ENCODE measurements at regions not wholly inside any gene's neighbourhood (a gene's known extent, or its start where the extent isn't known, plus 50 kb on each side); places are given as distances from the start of the nearest gene placed in this dataset.

DNA sequence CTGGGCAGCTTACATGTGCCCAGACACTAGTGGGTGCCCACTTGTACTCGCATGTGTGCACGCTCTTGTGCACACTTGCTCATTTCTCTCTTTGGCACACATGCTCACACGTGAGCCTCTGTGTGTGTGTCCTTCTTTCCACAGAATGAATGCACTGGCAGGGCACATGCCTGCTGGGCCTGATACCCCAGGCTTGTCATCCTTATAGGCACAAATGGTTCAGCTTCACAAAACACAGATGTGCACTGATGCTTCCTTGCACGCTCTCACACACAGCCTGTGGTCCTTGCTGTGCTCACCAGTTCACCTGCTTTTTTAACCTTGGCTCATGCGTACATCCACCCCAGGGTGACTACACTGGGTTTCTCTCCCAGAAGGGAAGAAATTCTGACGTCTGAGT is 174.8 kb downstream of the BUD13 start:
- DNase-seq, result no peak

DNA sequence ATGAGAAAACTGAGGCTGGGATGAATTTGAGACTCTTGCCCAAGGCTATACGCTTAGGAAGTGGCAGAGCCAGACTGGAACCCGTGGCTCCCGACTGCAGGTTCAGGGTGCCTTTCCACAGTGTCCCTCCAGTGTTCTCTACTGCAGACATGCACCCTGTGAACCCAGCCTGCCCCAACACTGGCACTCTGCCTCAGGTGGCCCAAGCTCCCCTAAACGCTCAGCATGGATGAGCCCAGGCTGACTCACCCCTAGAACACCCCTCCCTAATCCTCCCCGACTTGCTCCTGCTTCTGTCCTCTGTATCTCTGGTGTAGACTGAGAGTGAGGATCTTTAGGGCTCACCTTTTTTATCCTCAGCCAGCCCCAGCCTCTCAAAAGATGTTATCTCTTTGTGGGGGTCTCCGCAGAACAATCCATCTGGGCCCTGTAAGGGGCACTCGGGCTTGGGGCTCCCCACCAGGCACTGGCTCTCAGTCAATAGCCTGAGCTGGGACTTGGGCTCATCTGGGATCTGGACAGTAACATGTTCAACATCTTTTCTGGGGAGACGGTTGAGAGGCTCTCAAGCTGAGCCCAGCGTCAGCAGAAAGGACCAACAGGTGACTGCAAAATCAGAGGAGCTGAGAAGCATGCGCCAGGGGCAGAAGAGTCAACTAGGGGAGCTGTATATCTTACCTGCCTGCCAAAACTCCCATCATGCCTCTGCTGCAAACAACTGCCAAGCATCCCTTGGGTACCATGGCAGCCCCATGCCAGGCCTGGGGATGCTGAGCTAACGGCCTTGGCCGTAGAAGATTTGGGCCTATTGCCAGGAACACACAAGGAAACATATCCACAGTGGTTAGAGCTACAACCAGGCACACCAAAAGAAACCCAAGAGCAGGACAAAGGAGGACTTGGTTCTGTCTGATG is 176.2 kb downstream of the BUD13 start:
- no peak for DNase-seq

DNA sequence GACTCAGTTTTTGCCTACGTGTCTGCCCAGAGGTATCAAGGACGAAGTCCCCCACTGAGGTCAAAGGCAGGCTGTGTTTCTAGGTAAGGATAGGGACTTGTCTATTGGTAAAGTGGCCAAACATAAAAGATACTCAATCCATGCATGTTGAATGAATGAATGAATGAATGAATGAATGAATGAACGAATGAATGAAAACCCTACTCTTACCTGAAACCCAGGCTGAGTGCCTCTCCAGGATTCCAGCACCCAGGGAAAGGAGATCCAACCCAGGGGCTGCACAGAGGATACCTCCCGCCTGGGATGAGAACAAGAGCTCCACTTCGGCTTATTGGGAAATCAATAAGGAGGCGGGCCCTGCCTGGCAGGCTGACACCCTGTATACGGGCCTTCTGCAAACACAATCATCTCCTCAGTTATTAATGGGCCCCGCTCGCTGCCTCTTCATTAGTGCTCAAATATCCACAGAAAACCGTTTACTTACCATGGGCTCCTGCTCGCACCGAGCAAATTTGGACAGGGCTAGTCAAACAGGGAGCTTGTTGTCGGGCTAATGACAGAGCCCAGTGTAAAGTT is 177.4 kb downstream of the BUD13 start:
- no peak for DNase-seq

DNA sequence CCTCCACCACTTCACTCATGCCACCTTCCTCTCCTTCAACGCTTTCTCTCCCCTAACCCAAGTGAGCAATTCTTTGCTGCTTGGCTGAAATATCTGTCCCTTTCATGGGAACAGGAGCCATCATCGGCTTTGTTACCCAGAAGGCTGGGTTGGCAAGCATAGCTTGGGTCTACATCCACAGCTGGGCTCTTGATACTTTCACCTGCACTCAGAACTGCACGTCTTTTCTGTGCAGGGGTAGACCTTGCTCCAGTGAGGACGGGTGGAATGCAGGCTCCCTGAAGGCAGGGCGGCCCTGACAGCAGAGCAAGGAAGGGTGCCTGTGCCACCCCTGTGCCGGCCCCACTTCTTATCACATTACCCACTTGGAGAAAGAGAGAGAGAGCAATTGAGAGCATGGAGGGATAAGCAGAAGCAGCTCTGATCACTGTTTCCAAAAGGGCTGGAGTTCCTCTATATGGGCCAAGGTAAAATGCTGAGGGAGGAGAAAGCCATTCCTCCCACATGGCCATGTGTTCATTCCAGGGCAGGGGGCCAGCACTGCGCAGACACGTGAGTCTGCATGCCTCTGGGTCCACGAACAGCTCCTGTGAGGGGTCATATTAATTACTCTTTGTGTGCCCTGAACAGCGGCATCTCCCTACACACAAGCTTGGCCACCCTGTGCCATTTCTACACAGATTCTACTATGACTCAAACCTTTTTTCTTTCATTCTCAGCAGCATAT is 181.8 kb downstream of the BUD13 start:
- DNase-seq, result no peak

DNA sequence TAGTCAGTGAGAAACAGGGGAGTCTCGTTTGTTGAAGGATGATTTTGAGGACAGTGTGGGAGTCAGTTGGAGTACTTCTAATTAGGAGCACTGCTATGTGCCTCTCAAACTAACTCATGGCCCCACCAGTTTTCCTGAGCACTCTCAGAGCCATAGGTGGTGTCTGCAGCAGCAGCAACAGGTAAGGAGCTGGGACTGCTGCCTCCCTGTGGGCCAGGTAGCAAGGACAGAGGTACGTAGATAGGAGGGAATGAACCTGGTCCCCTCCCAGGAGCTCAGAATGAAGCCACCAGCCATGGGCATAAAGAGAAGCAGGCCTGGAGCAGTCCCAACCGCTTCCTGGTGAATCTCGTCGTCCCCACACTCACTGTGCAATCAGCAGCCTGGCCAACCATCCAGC is 183.4 kb downstream of the BUD13 start:
- no peak for DNase-seq

DNA sequence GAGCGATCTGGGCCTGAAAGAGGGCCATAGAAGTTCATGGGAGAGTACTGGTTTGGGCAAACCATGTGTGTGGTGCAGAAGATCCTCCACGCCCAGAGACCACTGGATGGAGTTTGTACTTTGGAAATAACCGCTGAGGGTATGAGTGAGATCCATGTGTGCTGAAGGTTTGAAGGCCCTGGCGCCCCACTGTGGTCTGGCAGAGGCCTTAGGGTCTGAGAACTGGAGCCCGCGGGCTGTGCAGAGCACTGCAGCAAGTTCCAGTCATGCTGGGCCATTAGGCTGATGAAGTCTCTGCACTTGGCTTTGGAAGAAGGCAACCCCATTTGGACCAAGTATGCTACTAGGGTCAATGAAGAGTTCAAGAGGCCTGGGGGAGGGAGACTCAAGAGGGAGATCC is 186.4 kb downstream of the BUD13 start:
- DNase-seq, result no peak

DNA sequence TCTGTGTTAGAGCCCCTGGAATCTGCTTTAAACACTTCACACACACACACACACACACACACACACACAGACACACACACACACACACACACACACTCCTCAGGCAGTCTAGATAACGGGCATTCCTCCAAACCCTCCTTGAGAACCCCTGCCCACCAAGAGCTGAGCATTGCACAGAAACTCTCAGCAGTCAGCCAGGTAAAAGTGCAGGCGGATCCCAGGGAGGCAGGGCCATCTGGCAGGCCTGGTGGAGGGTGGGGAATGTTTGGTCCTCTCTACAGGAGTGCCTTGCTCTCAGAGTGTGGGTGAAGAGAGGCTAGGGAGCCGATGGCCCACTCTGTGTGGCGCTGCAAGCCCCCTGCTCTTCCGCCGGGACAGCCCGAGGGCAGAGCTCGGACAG is 190.2 kb downstream of the BUD13 start:
- no peak for DNase-seq

DNA sequence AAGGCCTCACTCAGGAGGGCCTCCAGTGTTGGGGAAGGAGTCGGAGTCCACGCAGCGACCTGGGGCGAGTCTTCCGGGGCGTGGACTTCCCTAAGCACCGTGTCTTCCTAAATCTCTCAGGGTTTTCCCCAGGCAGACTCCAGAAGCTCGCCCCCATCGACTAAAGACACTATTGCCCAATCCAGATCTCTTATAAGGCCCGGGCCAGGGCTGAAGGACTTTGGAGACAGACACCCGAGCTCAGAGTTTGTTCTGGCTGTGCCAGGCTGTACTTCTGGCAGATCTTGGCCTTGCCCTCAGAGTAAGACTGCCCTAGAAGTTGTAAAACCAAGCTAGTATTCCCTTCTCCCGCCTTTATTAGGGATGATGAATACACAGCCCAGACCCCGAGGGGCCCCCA is 191.4 kb downstream of the BUD13 start:
- DNase-seq, result no peak

DNA sequence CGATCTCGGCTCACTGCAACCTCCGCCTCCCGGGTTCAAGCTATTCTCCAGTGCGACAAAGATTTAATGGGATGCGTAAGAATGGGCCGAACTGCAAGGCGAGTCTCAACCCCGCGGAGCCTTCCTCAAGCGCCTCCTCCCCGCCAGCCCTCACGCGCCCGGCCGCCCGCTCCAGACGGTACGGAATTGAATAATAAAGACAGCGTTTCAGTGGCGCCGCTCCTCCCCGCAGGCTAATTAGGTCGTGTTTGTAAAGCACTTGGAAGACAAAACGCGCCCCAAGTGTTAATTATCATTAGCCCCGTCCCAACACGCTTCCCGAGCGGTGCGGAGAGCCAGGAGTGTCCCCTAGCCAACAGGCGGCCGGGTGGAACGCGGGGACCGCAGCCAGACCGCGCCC is 192.0 kb downstream of the BUD13 start:
- no peak for DNase-seq

DNA sequence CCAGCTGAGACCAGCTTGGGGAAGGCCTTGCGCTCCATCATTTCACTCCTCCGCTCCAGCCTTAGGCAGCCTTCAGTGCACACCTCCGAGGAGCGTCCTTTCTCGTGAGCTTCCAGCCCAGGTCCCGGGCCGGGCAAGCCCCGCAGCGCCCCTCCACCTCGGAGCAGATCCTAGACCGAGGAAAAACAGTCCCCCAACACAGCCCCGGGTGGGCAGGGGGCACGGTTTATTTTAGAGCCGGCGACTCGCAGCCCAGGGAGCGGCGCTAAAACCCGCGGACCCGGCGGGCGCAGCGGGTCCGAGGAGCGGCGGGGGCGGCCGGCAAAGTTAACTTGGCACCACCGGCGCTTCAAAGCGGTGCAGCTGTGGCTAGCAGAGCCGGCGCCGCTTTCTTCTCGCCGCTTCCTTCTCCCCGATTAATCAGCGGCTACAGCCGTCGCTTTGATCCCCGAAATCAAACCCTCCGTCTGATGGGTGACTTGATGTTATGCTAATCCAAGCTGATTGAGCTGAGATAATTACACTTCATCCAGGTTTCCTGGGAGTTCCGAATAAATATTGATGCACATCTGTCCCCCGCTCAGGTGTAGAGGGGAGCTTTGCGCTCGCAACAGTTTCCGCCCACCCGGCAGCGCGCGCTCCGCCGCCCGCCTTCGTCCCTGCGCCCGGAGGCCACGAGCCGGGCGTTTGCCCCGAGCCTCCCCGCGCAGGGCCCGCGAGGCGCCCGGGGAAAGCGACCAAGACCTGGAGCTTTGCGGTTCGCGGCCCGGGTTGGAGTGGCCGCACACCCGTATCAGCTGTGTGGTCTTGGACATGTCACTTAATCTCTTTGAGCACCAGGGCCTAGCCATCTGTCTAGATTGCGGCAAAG is 192.7 kb downstream of the BUD13 start:
- DNase-seq, result no peak

DNA sequence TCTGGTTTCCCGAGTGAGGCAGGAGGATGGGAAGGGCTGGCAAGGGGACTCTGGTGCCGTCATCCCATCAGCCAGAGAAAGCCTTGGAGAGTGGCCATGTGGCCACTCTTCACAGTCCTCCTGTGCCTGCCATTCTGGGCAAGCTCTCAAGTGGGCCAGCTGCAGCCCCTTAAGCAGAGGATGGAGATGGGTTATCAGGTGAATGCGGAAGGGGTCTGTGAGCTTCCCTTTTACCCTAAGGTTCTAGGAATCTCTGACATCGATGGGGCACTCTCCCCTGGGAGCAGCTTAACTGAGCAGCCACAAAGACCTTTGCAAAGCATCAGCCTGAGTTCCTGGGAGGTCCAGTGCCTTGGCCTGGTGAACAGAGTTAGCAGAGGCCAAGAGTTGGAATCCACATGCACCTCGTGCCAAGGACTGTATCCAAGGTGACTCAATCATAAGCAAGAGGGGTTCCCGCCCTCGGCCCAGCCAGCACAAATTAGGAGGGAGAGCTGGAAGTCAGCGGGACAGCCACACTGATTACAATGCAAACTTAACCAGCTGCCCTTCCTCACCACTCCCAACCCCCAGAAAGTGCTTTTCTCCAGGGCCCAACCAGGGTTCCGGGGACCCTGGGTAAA is 193.6 kb downstream of the BUD13 start:
- no peak for DNase-seq

DNA sequence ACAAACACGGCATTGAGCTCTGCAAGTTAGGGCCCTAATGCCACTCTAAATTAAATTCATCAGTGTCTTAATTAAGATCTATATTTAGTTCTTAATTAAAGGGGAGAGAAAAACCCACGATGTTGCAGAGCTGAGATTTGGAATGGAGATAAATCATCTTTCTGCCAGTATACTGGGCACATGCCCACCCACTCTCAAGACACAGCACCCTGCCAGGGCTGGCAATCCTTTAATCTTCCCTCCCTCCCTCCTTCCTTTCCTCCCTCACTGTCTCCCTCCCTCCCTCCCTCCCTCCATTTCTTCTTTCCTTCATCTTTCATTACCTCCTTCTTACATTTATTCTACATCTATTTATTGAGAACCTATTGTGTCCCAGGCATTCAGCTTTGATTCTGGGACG is 194.8 kb downstream of the BUD13 start:
- no peak for DNase-seq

DNA sequence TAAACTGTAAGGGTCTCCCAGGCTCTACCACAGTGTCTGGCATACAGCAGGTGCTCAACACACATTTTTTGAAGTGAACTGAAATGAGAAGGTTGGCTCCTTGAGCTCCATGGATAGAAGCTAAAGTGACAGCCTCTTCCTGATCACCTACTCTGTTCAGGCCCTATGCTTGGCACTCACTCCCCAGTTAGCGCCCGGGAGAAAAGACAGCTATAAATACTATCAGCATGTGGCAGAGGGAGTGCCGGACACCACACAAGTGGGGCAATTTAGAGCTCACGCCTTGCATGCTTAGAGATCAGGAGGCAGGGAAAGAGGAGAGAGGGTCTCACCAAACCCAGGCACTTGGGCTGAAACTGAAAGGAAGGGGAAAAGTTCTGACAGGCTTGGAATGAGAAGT is 195.5 kb downstream of the BUD13 start:
- DNase-seq, result no peak

DNA sequence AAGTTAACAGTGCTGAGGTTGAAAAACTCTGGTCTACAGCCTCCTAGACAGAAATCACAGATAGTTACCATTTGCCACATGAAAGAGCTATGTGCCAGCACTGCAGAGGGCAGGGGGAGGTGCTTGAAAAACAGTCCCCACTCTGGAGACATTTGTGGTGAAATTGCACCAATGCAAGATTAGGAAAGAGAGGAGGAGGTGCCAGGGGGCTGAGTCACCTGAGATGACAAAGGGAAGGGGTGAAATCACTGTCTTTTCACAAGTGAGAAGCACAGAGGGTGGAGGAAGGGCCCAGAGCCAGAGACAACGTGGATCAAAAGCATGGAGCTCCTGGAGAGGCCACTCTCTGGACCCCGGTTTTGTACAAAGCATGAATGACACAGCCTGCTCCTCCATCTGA is 196.3 kb downstream of the BUD13 start:
- DNase-seq, result no peak

DNA sequence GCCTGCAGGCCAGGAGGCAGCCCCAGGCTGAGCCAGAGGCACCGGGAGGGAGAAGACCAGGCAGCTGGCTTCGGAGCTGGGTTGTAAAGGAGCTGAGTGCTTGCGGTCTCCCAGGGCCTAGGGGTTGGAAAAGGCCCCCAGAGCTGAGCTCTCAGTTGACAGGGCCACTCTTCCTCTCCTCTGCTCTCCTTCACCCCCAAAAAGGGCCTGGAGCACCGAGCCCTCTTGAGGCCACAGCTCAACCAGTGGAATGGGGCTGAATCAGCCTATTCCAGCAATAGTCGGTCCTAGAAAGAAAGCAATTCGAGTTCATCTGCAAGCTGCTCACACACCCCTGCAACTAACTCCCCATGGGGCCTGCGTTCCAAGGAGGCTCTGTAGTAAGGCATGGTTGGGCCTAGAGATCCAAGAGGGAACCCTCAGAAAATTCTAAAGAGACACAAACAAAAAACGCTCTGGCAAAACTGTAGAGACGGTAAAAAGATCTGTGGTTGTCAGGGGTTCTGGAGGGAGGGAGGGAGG is 205.0 kb downstream of the BUD13 start:
- DNase-seq, result no peak

DNA sequence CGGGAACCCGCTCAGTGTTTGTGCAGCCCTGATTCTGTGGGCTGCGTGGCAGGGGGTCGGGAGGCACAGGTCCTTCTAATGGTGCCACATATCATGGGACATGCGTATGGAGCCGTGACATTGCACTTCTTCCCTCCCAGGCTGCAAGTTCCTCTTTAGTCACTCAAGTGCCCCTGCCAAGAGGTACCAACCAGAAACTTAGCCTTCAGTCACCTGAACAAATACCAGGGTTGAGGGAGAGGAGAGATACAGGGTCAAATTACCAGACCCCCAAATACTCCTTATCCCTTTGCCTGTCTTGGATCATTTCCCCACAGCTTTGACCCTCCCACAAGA is 209.1 kb downstream of the BUD13 start:
- no peak for DNase-seq

DNA sequence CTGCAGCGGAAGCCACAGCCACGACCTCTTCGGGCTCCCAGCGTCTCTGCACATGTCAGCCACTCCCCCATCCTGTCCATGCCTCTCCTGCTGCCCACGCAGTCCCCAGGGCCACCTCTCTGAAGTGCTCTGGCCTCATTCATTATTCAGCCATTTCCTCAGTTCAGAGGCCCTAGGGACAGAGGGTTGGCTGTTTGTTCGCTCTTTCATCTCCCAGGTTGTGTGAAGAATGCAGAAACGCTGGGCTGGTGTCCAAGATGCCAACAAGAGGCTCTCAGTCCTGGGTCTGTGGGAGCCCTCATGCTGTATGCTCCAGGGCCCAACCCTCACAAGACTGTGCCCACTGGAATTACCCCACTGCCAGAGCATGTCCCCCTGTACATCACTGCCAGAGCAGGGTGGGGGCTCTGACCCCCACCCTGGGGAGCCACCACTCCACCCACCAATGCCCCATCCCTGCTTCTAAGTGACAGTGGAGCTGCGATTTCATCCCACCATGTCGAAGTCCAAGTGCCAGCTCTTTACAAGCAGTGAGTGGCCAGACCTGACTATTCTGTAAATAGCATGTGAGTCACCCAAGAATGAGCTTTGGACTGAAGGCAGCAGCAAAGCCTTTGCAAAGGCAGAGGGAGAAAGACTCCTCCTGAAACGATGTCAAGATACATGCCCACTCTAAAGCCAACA is 209.6 kb downstream of the BUD13 start:
- no peak for DNase-seq

DNA sequence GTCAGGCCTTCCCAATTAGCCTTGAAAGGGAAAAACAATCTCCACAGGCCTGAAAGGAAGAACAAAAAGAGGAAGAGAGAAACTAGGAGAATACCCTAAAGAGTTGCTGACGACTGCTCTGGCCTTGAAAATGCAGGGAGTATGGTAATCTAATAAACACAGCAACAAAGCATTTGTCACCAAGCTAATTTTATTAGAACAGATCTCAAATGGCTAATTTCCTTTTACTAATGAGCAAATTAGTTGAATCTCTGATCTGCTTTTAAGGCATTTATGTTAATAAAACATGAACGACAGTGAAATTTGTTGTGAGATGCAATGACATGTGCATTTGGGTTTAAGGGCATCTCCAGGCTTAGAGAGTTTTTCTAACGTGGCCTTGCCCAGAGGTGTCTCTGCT is 212.2 kb downstream of the BUD13 start:
- no peak for DNase-seq

DNA sequence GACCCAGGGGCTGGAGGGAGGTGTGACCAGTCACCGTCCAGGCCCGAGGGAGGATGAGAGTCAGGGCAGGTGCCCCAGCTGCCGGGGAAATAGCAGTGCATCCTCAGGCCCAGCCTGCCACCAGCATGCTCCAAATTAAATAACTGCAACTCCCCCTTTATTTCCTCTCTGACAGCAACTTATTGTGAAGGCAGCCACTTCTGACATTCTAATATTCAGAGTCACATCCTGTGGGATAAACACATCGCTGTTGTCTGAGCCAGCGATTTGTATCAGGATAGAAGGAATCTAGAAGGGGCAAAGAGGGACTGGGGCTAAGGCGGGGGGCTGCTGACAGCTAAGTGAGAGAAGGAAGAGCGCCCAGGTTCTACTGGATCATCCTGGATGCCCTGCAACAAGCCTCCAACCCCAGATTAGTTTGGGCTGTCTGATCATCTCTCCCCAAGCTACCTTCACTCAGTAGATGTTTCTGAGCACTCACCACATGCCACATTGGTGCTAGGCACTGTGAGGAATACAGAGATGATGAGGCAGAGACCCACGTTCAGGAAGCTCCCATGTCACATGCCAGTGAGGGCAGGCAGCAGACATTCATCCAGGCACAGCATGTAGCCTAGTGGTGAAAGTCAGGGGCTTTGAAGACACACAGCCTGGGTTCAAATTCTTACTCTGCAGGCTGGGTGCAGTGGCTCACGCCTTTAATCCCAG is 214.1 kb downstream of the BUD13 start:
- no peak for DNase-seq

DNA sequence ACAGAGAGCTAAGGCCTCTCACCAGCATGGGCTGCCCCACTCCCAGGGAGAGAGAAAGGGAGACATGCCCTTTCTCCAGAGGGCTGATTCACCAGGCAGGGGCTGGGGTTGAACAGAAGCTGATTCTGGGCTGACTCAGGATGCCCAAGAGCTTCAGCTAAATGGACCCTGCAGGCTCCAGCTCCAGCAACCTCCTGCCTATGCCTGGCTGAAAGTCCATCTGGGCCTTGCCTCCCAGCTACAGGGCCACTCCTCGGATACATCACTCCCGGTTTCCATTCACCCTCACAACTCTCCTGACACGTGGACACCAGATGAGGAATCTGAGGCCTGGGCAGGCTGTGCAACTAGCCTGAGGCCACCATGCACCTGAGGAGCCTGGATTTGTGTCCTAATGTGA is 215.5 kb downstream of the BUD13 start:
- DNase-seq, result no peak

DNA sequence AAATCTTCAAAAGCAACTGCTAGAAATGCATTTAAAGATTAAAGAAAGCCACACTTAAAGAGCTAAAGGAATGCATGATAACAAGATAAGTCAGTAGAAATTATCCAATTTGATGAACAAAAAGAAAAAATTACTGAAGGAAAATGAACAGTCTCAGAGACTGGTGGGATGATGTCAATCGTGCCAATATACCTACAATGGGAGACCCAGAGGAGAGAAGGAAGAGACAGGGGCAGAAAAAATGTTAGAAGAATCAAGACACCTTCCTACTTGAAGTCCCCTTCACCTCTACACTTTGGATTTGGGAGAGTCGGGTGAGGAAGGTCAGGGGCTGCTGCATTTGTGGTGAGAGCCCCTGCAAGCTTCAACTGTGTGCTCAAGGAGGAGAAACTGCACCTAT is 216.3 kb downstream of the BUD13 start:
- DNase-seq, result no peak

Data from NCI-H1436 treated with DMSO at 0.1 percent for 48 hours (cell line).